ENCODE measurements at regions not wholly inside any gene's neighbourhood (a gene's known extent, or its start where the extent isn't known, plus 50 kb on each side); places are given as distances from the start of the nearest gene placed in this dataset.

DNA sequence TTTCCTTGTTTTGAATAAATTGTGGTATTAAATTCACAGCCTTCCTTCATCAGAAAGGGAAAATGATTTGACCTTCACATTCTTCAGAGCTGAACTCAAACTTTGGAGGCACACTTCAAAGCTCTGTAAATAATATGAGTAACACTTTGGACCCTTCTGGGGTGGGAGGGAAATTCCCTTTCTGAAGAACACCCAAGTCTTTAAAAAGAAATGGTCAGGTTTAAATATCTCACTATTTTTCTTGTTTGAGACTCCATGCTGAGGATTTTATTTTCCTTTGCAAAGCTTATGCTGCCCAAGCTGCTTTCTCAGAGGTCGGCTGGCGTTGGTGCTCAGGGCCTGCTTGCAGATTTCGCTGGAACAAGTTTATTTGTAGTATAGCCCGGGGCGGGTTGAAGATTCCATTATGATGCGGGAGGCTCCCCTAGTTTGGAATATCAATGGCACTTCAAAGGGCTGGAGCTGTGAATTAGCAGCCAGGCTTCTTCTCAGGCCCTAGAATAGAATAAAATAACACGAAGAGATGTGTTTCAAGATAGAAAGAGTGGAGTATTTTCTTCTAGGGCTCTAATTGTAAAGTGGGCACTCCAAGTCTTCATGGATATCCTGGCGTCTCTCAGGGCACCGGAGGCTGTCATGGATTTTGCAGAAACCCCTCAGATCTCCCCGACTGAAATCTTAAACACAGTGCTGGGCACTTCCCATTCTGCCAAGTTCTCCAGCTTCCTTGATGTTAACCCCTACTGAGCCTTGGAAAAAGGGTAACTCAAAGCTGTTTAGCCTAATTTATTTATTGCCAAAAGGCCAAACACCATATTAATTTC lies 315.6 kb downstream of the GPAT3 start:
- H3K27ac ChIP-seq = no peak overlapping the region
- no peak for TF ChIP-seq CTCF (conservative IDR thresholded peaks at IDR 0.05; ENCODE audit: low read depth)
- no peak for DNase-seq (ENCODE audit: low spot score)
- ChIA-PET POLR2A (ENCODE audit: low non-redundant PET) (no interaction called here), CTCF (no interaction called here)

DNA sequence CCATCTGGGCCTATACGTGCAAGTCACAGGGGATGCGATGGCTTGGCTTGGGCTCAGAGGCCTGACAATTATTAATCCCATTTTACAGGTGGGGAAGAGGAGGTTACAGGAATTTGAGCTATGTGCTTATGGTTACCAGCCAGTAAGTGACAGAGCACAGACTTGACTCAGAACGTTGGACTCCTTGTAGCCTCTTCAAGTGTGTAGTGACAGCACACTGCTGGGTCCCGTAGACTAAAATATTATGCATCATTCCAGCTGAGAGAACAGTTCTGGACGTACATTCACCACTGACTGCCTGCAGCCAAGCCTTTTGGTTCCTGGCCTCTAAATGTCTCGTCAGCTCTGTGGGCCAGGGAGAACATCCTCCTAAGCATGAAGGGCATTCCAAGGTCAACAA lies 314.5 kb downstream of the GPAT3 start:
- ChIA-PET CTCF (no interaction called here), POLR2A (ENCODE audit: low non-redundant PET) (no interaction called here)
- H3K27ac ChIP-seq = no peak overlapping the region
- no peak for TF ChIP-seq CTCF (conservative IDR thresholded peaks at IDR 0.05; ENCODE audit: low read depth)
- DNase-seq (ENCODE audit: low spot score) = no peak

DNA sequence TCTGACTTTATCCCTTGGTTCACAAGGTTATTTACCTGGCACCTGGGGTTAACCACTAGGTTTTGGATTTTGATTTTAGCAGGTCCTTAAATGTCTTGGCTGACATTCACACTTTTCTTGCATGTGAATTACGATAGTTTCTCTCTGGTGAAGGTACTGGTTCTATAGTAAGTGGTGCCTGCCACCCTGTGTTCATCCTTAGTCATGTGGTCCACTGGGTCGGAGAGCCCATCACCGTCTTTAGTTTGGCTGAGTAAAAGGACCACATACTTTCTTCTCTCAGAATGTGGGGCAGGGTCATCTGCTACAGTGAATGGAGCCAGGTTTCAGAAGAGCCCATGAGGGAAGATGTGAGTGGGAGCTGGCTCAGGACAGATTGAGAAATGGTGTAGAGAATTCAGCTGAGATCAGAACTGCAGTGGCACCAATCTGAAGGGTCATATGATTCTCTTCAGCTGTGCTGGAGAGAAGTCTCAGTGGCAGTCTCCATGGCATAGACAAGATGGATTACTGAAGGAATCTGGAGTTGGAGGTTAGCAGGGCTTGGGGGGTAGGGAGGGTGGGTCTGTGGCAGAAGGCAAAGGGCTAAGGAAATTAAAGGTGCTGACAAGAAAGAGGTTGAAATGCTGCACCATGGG lies 310.4 kb downstream of the GPAT3 start:
- ChIA-PET CTCF (no interaction called here), POLR2A (ENCODE audit: low non-redundant PET) (no interaction called here)
- no peak overlapping the region for H3K27ac ChIP-seq
- no peak for DNase-seq (ENCODE audit: low spot score)
- TF ChIP-seq CTCF (conservative IDR thresholded peaks at IDR 0.05; ENCODE audit: low read depth) = no peak

DNA sequence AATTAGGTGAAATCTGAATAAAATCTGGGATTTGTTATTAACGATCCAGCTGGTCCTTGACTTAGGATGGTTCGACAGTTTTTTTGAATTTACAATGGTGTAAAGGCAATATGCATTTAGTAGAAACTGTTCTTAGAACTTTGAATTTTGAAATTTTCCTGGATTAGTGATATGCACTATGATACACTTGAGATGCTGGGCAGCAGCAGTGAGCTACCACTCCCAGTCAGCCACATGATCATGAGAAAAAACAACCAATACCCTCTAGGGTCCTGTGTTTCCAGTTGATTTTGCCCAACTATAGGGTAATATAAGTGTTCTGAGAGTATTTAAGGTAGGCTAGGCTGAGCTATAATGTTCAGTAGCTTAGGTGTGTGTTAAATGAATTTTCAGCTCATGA lies 303.7 kb downstream of the GPAT3 start:
- ChIA-PET POLR2A (ENCODE audit: low non-redundant PET) (no interaction called here), CTCF (no interaction called here)
- no peak for TF ChIP-seq CTCF (conservative IDR thresholded peaks at IDR 0.05; ENCODE audit: low read depth)

GRCh38 chr4:83837614-83838308 lies 301.9 kb downstream of the GPAT3 start:
- DNase-seq (ENCODE audit: low spot score) = no peak
- POLR2A ChIA-PET (ENCODE audit: low non-redundant PET) = no interaction called here
- CTCF ChIA-PET = interaction anchor here (0.7 kb wide), 1 partner anchor 505 kb away, joined by 3 read pairs; no protein-coding TSS in a partner anchor
- TF ChIP-seq CTCF (conservative IDR thresholded peaks at IDR 0.05; ENCODE audit: low read depth) = no peak
- no peak overlapping the region for H3K27ac ChIP-seq

More for the DNA sequence above, 303.7 kb downstream of the GPAT3 start:
- no peak overlapping the region for H3K27ac ChIP-seq
- no peak for DNase-seq (ENCODE audit: low spot score)

- ChIA-PET POLR2A (ENCODE audit: low non-redundant PET) (interaction anchor here (0.6 kb wide), 1 partner anchor 199 kb away, joined by 4 read pairs; no protein-coding TSS in a partner anchor), CTCF (no interaction called here)
- no peak overlapping the region for H3K27ac ChIP-seq
- no peak for TF ChIP-seq CTCF (conservative IDR thresholded peaks at IDR 0.05; ENCODE audit: low read depth)
- no peak for DNase-seq (ENCODE audit: low spot score)
Measured at GRCh38 chr4:83833920-83834319, 298.0 kb downstream of the GPAT3 start.
